PC-3 (cell line): ENCODE measurements at regions not wholly inside any gene's neighbourhood (a gene's known extent, or its start where the extent isn't known, plus 50 kb on each side); places are given as distances from the start of the nearest gene placed in this dataset.

Source experiments
- CTCF ChIP-seq: fragments of 300-600 bp; sonication (generic); conservative IDR thresholded peaks from 2 replicates; pipeline ENCODE4 v1.5.1; 2017; ENCODE audit warnings: antibody characterized with exemption, low read depth, mild to moderate bottlenecking, low read length
- EZH2 ChIP-seq: fragments of 300-600 bp; sonication (generic); IDR thresholded peaks from one replicate; pipeline ENCODE4 v1.6.1; 2017; ENCODE audit warnings: antibody characterized with exemption, mild to moderate bottlenecking, low read length; ENCODE audit not compliant: unreplicated experiment
- EZH2phosphoT487 ChIP-seq: fragments of 300-600 bp; sonication (generic); IDR thresholded peaks from 2 replicates; pipeline ENCODE4 v1.6.1; 2018; ENCODE audit warnings: mild to moderate bottlenecking, antibody characterized with exemption, low read length, borderline replicate concordance

- TF ChIP-seq CTCF (no peak), EZH2 (no peak), EZH2phosphoT487 (no peak)
These were observed 168.4 kb upstream of the MAP1B start for GRCh38 chr5:71938895-71939294.
